ENCODE measurements at regions not wholly inside any gene's neighbourhood (a gene's known extent, or its start where the extent isn't known, plus 50 kb on each side); places are given as distances from the start of the nearest gene placed in this dataset.

- Histone ChIP-seq H3K9ac (ENCODE audit: low read depth in 2 of 2, low read length in 2 of 2) (no peak overlapping the region), H3K36me3 (no peaks in the 10 kb centered on the region), H3K27ac (no peak overlapping the region), H3K27me3 (no peaks in the 10 kb centered on the region), H3K4me1 (no peaks in the 10 kb centered on the region), H3K4me3 (no peak overlapping the region), H3K9me3 (no peaks in the 10 kb centered on the region)
- DNase-seq, result no peak
- no peak for TF ChIP-seq CTCF (IDR thresholded peaks at IDR 0.05)
- intact Hi-C loops (cut with DNase I), result no loop called here
Observed at GRCh38 chr6:170232186-170233002, 58.5 kb downstream of the DLL1 start.

DNA sequence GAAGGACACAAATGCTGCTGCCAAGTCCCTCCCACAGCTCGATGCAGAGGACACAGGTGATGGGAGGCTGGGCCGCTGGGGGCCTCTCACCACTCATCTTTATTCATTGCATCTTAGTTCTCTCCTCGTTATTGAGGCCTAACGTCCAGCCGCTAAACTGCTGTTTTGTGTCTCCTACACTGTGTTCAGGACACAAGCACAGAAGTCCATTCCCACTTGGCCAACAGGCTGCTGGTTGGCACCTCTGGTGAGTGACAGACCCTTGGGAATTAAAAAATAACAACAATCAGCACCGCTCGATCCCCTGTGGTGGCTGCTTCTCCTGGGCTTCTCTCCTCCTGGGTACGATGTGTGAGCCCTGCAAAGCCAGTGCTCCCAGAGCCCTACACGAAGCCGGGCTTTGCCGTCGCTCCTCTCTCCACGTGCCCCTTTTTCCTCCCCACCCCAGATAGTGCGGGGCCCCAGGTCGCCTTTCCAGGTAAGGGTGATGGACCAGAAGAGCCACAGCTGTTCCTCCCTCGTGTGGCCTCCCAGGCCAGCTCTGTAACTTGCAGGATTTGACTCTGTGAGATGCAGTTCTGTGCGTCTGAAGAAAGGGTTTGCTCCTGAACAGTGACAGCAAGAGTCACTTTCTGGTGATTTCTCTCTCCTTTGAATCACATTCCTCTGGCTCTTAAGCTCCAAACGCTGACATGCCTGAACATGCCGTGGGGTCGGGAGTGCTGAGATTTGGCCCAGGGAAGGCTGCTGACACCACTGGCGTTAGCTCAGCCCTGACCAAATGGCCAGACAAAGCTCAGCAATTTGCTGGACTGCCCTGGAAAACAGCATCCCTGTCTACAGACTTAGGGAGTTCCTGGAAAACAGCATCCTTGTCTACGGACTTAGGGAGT is 59.3 kb downstream of the DLL1 start:
- DNase-seq, result no peak
- H3K27ac ChIP-seq, result no peak overlapping the region
- intact Hi-C loops (cut with DNase I), result no loop called here
- no peaks in the 10 kb centered on the region for H3K9me3 ChIP-seq
- no peak overlapping the region for H3K4me3 ChIP-seq
- H3K27me3 ChIP-seq, result no peaks in the 10 kb centered on the region
- no peaks in the 10 kb centered on the region for H3K4me1 ChIP-seq
- no peaks in the 10 kb centered on the region for H3K36me3 ChIP-seq
- no peak for TF ChIP-seq CTCF (IDR thresholded peaks at IDR 0.05)
- H3K9ac ChIP-seq (ENCODE audit: low read depth in 2 of 2, low read length in 2 of 2), result no peak overlapping the region

DNA sequence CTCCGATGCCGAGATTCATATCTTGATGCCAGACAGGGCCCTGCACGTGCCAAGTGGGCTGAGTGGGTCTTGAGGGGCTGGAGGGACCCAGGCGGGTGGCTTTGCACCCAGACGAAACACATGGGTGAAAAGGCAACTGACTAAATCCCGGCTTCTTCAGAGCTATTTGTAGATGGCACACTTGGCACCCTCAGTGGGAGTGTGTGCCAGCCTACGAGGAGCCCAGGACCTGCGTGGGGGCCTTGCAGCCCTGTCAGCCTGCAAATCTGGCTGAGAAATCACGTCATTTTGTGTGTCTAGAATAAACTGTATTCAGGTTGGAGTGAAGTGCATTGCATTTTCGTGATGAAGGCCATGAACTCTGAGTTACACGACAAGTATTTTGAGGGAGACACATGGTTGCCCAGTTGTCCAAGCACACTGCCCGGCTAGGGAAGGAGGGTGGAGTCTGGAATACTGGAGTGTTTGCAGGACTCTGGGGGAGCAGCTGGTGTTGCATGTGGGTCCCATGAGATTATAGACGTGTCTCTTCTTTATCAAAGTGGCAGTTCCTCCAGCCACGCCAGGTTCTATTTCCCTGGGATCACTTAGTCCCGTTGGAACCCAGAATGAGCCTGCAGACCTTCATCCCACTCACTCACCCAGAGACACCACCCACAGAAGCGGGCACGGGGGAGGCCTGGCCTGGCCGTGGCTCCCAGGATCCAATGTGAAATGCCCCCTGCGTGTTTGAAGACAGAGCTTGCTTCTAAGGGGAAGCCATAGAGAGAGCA is 60.2 kb downstream of the DLL1 start:
- Histone ChIP-seq H3K9ac (ENCODE audit: low read depth in 2 of 2, low read length in 2 of 2) (no peak overlapping the region), H3K4me3 (no peak overlapping the region), H3K4me1 (no peaks in the 10 kb centered on the region), H3K9me3 (no peaks in the 10 kb centered on the region), H3K27ac (no peak overlapping the region), H3K36me3 (no peaks in the 10 kb centered on the region), H3K27me3 (no peaks in the 10 kb centered on the region)
- intact Hi-C loops (cut with DNase I), result no loop called here
- no peak for TF ChIP-seq CTCF (IDR thresholded peaks at IDR 0.05)
- no peak for DNase-seq

DNA sequence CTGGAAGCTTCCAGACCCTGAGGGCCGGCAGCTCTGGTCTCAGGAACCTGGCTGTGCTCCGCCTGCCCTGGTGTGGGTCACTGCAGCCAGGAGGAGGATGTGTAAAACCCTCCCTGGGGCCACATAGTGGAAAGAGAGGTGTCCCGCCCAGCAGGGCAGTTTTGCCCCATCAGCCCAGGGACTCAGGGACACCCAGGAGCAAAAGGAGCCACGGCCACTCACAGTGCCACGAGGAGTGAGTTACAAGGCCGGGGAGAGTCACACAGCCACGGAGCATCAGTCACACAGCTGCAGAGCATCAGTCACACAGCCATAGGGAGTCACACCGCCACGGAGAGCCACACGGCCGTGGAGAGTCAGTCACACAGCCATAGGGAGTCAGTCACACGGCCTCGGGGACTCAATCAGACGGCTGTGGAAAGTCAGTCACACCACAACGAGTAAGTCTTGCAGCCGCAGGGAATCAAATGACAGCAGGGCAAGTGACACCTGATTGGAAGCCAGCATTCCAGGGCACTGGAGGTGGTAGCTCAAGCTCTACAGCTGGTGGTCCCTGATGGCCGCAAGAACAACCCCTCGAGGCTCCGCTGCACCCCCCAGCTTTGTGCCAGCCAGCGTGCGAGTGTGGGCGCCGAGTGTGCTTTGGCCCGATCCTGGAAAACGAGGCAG is 60.9 kb downstream of the DLL1 start:
- no peak for DNase-seq
- intact Hi-C loops (cut with DNase I), result no loop called here
- no peaks in the 10 kb centered on the region for H3K9me3 ChIP-seq
- H3K4me3 ChIP-seq, result no peak overlapping the region
- H3K36me3 ChIP-seq, result no peaks in the 10 kb centered on the region
- no peak for TF ChIP-seq CTCF (IDR thresholded peaks at IDR 0.05)
- no peaks in the 10 kb centered on the region for H3K4me1 ChIP-seq
- no peak overlapping the region for H3K27ac ChIP-seq
- H3K9ac ChIP-seq (ENCODE audit: low read depth in 2 of 2, low read length in 2 of 2), result no peak overlapping the region
- no peaks in the 10 kb centered on the region for H3K27me3 ChIP-seq

DNA sequence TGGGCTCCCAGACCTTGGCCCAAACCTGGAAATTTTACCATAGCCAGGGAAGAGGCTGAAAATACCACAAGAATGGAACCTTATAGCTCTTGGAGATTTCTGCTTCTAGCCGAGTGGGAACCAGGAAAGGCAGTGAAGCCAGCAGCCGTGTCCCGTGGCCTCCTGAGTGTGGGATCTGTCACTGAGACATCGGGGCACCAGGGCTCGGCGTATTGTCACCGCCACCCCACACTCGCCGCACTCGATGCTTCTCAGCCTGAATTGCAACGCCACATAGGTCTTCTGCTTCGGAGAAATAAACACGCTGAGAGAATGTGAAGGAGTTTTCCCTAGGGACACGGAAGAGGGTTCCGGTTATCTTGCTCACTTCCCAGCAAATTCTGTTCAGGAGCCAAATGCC is 61.5 kb downstream of the DLL1 start:
- DNase-seq, result no peak

More for the DNA sequence above, 61.5 kb downstream of the DLL1 start:
- no peaks in the 10 kb centered on the region for H3K4me1 ChIP-seq
- H3K4me3 ChIP-seq, result no peak overlapping the region
- no peaks in the 10 kb centered on the region for H3K27me3 ChIP-seq
- H3K36me3 ChIP-seq, result no peaks in the 10 kb centered on the region
- intact Hi-C loops (cut with DNase I), result no loop called here
- H3K9ac ChIP-seq (ENCODE audit: low read depth in 2 of 2, low read length in 2 of 2), result no peak overlapping the region
- no peak overlapping the region for H3K27ac ChIP-seq
- no peaks in the 10 kb centered on the region for H3K9me3 ChIP-seq
- TF ChIP-seq CTCF (IDR thresholded peaks at IDR 0.05), result no peak

Data from colonic mucosa (tissue), 4 donors.